ENCODE measurements at regions not wholly inside any gene's neighbourhood (a gene's known extent, or its start where the extent isn't known, plus 50 kb on each side); places are given as distances from the start of the nearest gene placed in this dataset.
A peak's percentile ranks its signal among the peaks of the same experiment; 100 is the strongest.
"Not testable (repeated sequence)": the region's sequence is repeated elsewhere in the genome, so short reads cannot be mapped to it uniquely, and the experiment has no call there.

- DNase-seq (ENCODE audit: low read depth), result peak; percentile 62
- H3K4me3 ChIP-seq (ENCODE audit: low read depth, low read length), result no peak overlapping the region
Observed at GRCh38 chr13:46468570-46469463, 81.8 kb upstream of the RUBCNL start.

GRCh38 chr13:46467694-46468093 lies 80.6 kb upstream of the RUBCNL start:
- H3K4me3 ChIP-seq (ENCODE audit: low read depth, low read length); DNase-seq (ENCODE audit: low read depth): not testable (repeated sequence)

- H3K4me3 ChIP-seq (ENCODE audit: low read depth, low read length); DNase-seq (ENCODE audit: low read depth): not testable (repeated sequence)
Observed at GRCh38 chr13:46466074-46466473, 79.0 kb upstream of the RUBCNL start.

GRCh38 chr13:46463719-46464118 lies 76.7 kb upstream of the RUBCNL start:
- no peak overlapping the region for H3K4me3 ChIP-seq (ENCODE audit: low read depth, low read length)
- no peak for DNase-seq (ENCODE audit: low read depth)

GRCh38 chr13:46460223-46460622 lies 73.2 kb upstream of the RUBCNL start:
- H3K4me3 ChIP-seq (ENCODE audit: low read depth, low read length); DNase-seq (ENCODE audit: low read depth): not testable (repeated sequence)

- H3K4me3 ChIP-seq (ENCODE audit: low read depth, low read length); DNase-seq (ENCODE audit: low read depth): not testable (repeated sequence)
Observed at GRCh38 chr13:46457255-46457654, 70.2 kb upstream of the RUBCNL start.

- H3K4me3 ChIP-seq (ENCODE audit: low read depth, low read length), result not testable (repeated sequence)
- peak; percentile 30 for DNase-seq (ENCODE audit: low read depth)
Observed at GRCh38 chr13:46455924-46456323, 68.9 kb upstream of the RUBCNL start.

GRCh38 chr13:46451145-46451544 lies 64.1 kb upstream of the RUBCNL start:
- not testable (repeated sequence) for H3K4me3 ChIP-seq (ENCODE audit: low read depth, low read length); DNase-seq (ENCODE audit: low read depth)

GRCh38 chr13:46449949-46450348 lies 62.9 kb upstream of the RUBCNL start:
- not testable (repeated sequence) for H3K4me3 ChIP-seq (ENCODE audit: low read depth, low read length); DNase-seq (ENCODE audit: low read depth)

- peak; percentile 86 for DNase-seq (ENCODE audit: low read depth)
- H3K4me3 ChIP-seq (ENCODE audit: low read depth, low read length), result not testable (repeated sequence)
Observed at GRCh38 chr13:46448148-46448547, 61.1 kb upstream of the RUBCNL start.

GRCh38 chr13:46437808-46438404 lies 50.9 kb upstream of the RUBCNL start:
- DNase-seq (ENCODE audit: low read depth); H3K4me3 ChIP-seq (ENCODE audit: low read depth, low read length): not testable (repeated sequence)
